Astrocyte (in vitro differentiated cells and primary cell): ENCODE measurements at regions not wholly inside any gene's neighbourhood (a gene's known extent, or its start where the extent isn't known, plus 50 kb on each side); places are given as distances from the start of the nearest gene placed in this dataset.

Source experiments
- CTCF ChIP-seq: IDR thresholded peaks from 2 replicates; pipeline ENCODE4 v1.5.1; 2011; ENCODE audit warnings: low read depth, mild to moderate bottlenecking, inconsistent platforms, low read length, moderate library complexity; ENCODE audit not compliant: insufficient read depth
- EZH2 ChIP-seq: IDR thresholded peaks from 2 replicates; pipeline ENCODE4 v1.6.1; 2012; ENCODE audit warnings: mild to moderate bottlenecking, low read length, inconsistent platforms; ENCODE audit not compliant: insufficient read depth

GRCh38 chr4:18512718-18513117 is 491.2 kb upstream of the LCORL start:
- TF ChIP-seq CTCF = no peak
- no peak for TF ChIP-seq EZH2
